H1 (cell line): ENCODE measurements at regions not wholly inside any gene's neighbourhood (a gene's known extent, or its start where the extent isn't known, plus 50 kb on each side); places are given as distances from the start of the nearest gene placed in this dataset.
"Not testable (repeated sequence)": the region's sequence is repeated elsewhere in the genome, so short reads cannot be mapped to it uniquely, and the experiment has no call there.

Experiments used
- CTCF ChIA-PET: fragments of 300-600 bp; sonication (Branson Sonifier 250); formaldehyde crosslinking; loops from one replicate; lab custom pipeline; 2021; ENCODE audit not compliant: partially characterized antibody; lab: Charles Lee
- POLR2A ChIA-PET: fragments of 300-600 bp; sonication (Branson Sonifier 250); formaldehyde crosslinking; loops from one replicate; lab custom pipeline; 2021; ENCODE audit warnings: inconsistent platforms; ENCODE audit not compliant: partially characterized antibody; lab: Charles Lee
- DNase-seq, 2 experiments: peaks; one replicate each; pipeline versions ENCODE4 v3.0.0 to v3.0.0-alpha.2; 2010 to 2022; ENCODE audit warnings: low spot score in 2 of 2, low read depth in 1 of 2, mixed read lengths in 1 of 2
- FAIRE-seq: peaks from 2 replicates; lab custom pipeline; 2011; peaks lifted over from hg19 to GRCh38; lab: Jason Lieb, UNC
- H2AFZ ChIP-seq: 2 replicates; pipeline ENCODE4 v1.8.1; 2012; ENCODE audit warnings: low read length, inconsistent platforms
- H2AK5ac ChIP-seq: 2 replicates; pipeline ENCODE4 v1.6.1; 2013; ENCODE audit warnings: low read depth, low read length
- H2BK120ac ChIP-seq: replicated peaks from 2 replicates; pipeline ENCODE3; 2013; ENCODE audit warnings: low read depth, low read length, inconsistent platforms
- H2BK12ac ChIP-seq: 2 replicates; pipeline ENCODE4 v1.6.1; 2013; ENCODE audit warnings: low read depth, low read length
- H2BK15ac ChIP-seq: 2 replicates; pipeline ENCODE4 v1.6.1; 2013; ENCODE audit warnings: low read length
- H2BK20ac ChIP-seq: 2 replicates; pipeline ENCODE4 v1.6.1; 2013; ENCODE audit warnings: low read length
- H2BK5ac ChIP-seq: 2 replicates; pipeline ENCODE4 v1.6.1; 2013; ENCODE audit warnings: low read depth, low read length
- H3K14ac ChIP-seq: 2 replicates; pipeline ENCODE4 v1.6.1; 2013; ENCODE audit warnings: inconsistent platforms; ENCODE audit not compliant: insufficient read length
- H3K18ac ChIP-seq: 2 replicates; pipeline ENCODE4 v1.6.1; 2013; ENCODE audit warnings: low read length; ENCODE audit errors: extremely low read depth
- H3K23ac ChIP-seq: 2 replicates; pipeline ENCODE4 v1.6.1; 2013; ENCODE audit warnings: inconsistent platforms; ENCODE audit not compliant: insufficient read length
- H3K23me2 ChIP-seq: 2 replicates; pipeline ENCODE4 v1.6.1; 2013; ENCODE audit warnings: low read depth, low read length
- H3K27ac ChIP-seq: 2 replicates; pipeline ENCODE4 v1.6.1; 2011; ENCODE audit warnings: low read depth, low read length, inconsistent platforms
- H3K27me3 ChIP-seq, 4 experiments: replicated peaks in 1 of 4; 1 replicate in 1 of 4; 2 replicates in 3 of 4; pipeline versions ENCODE4 v1.6.1 to v1.8.1; 2011 to 2013; ENCODE audit warnings: low read length in 3 of 4, mild to moderate bottlenecking in 3 of 4, inconsistent platforms in 2 of 4, mixed read lengths in 2 of 4, moderate library complexity in 1 of 4; ENCODE audit not compliant: control insufficient read depth in 3 of 4, insufficient read depth in 3 of 4; ENCODE audit errors: extremely low read depth in 1 of 4
- H3K36me3 ChIP-seq, 4 experiments: 2 replicates each; pipeline versions ENCODE4 v1.6.1 to v1.8.1; 2011 to 2013; ENCODE audit warnings: mild to moderate bottlenecking in 4 of 4, low read length in 3 of 4, moderate library complexity in 2 of 4, control low read depth in 1 of 4, inconsistent platforms in 1 of 4; ENCODE audit not compliant: insufficient read depth in 4 of 4, control insufficient read depth in 2 of 4
- H3K4ac ChIP-seq: replicated peaks from 2 replicates; pipeline ENCODE3; 2013; ENCODE audit warnings: low read length, low read depth, mixed read lengths, inconsistent platforms; ENCODE audit not compliant: insufficient read length
- H3K4me1 ChIP-seq, 4 experiments: replicated peaks in 1 of 4; 1 replicate in 1 of 4; 2 replicates in 3 of 4; pipeline versions ENCODE4 v1.6.1 to v1.8.1; 2011 to 2013; ENCODE audit warnings: low read length in 3 of 4, inconsistent platforms in 2 of 4, mixed read lengths in 1 of 4; ENCODE audit not compliant: insufficient read depth in 4 of 4, control insufficient read depth in 3 of 4
- H3K4me2 ChIP-seq, 2 experiments: 2 replicates each; pipeline versions ENCODE4 v1.6.1 to v1.8.1; 2011 to 2013; ENCODE audit warnings: low read depth in 2 of 2, low read length in 2 of 2, control low read depth in 1 of 2, inconsistent platforms in 1 of 2, mild to moderate bottlenecking in 1 of 2; ENCODE audit not compliant: insufficient read depth in 1 of 2
- H3K4me3 ChIP-seq, 4 experiments: fragments of 200-600, 300-600 bp in 1 of 4; sonication (generic), shearing (Covaris generic), sonication (Bioruptor Twin) in 1 of 4; 2 replicates each; pipeline versions ENCODE4 v1.5.1 to v1.8.1; 2011 to 2016; ENCODE audit warnings: low read length in 4 of 4, low read depth in 3 of 4, control low read depth in 2 of 4, inconsistent platforms in 2 of 4, mild to moderate bottlenecking in 2 of 4, mixed read lengths in 1 of 4, moderate library complexity in 1 of 4; ENCODE audit not compliant: insufficient read depth in 2 of 4; ENCODE audit errors: extremely low read depth in 1 of 4
- H3K56ac ChIP-seq: replicated peaks from 2 replicates; pipeline ENCODE3; 2013; ENCODE audit warnings: low read depth, mild to moderate bottlenecking, mixed read lengths, low read length, inconsistent platforms; ENCODE audit not compliant: insufficient read length
- H3K79me1 ChIP-seq: 2 replicates; pipeline ENCODE4 v1.6.1; 2013; ENCODE audit warnings: low read depth, low read length, control low read depth
- H3K79me2 ChIP-seq, 2 experiments: 2 replicates each; pipeline versions ENCODE4 v1.6.1 to v1.8.1; 2012 to 2013; ENCODE audit warnings: low read length in 2 of 2, mild to moderate bottlenecking in 2 of 2, inconsistent platforms in 1 of 2; ENCODE audit not compliant: insufficient read depth in 2 of 2, control insufficient read depth in 1 of 2
- H3K9ac ChIP-seq, 4 experiments: replicated peaks in 1 of 4; 1 replicate in 1 of 4; 2 replicates in 3 of 4; pipeline versions ENCODE4 v1.6.1 to v1.8.1; 2011 to 2013; ENCODE audit warnings: low read depth in 3 of 4, low read length in 3 of 4, control low read depth in 2 of 4, mild to moderate bottlenecking in 2 of 4, moderate library complexity in 2 of 4, inconsistent platforms in 1 of 4; ENCODE audit errors: extremely low read depth in 1 of 4
- H3K9me3 ChIP-seq, 2 experiments: 2 replicates each; pipeline versions ENCODE4 v1.6.1 to v1.8.1; 2012 to 2013; ENCODE audit warnings: mild to moderate bottlenecking in 2 of 2, moderate library complexity in 2 of 2, control low read depth in 1 of 2, inconsistent platforms in 1 of 2, low read depth in 1 of 2, low read length in 1 of 2, mixed read lengths in 1 of 2; ENCODE audit not compliant: insufficient read depth in 2 of 2
- H4K20me1 ChIP-seq, 2 experiments: replicated peaks in 1 of 2; 2 replicates each; pipeline versions ENCODE3 to v1.8.1; 2011 to 2013; ENCODE audit warnings: inconsistent platforms in 2 of 2, low read length in 2 of 2, mild to moderate bottlenecking in 1 of 2; ENCODE audit not compliant: insufficient read depth in 2 of 2, control insufficient read depth in 1 of 2
- H4K5ac ChIP-seq: 2 replicates; pipeline ENCODE4 v1.6.1; 2013; ENCODE audit warnings: low read length, low read depth, mixed read lengths, inconsistent platforms; ENCODE audit not compliant: insufficient read length
- H4K8ac ChIP-seq: 2 replicates; pipeline ENCODE4 v1.8.0; 2013; ENCODE audit warnings: mild to moderate bottlenecking, moderate library complexity, low read length, inconsistent platforms; ENCODE audit not compliant: insufficient read depth; ENCODE audit errors: extremely low read depth
- H4K91ac ChIP-seq: replicated peaks from 2 replicates; pipeline ENCODE3; 2013; ENCODE audit warnings: low read length, mixed read lengths, inconsistent platforms; ENCODE audit not compliant: insufficient read length
- WGBS, 2 experiments: shearing (Covaris generic) in 1 of 2; methylation state at CpG; one replicate each; pipeline versions ENCODE4 v1.1.6 to v1.1.7; 2013 to 2015; ENCODE audit warnings: low lambda C conversion rate in 2 of 2, mixed read lengths in 2 of 2, inconsistent platforms in 1 of 2, low coverage in 1 of 2, missing lambda C conversion rate in 1 of 2; ENCODE audit not compliant: insufficient replicate concordance in 2 of 2, insufficient coverage in 1 of 2, insufficient read length in 1 of 2; ENCODE audit errors: extremely low coverage in 1 of 2, missing lambda C conversion rate in 1 of 2; 5-methylcytosine and 5-hydroxymethylcytosine counted together

- DNase-seq, H3K18ac ChIP-seq, H3K4me1 ChIP-seq, H3K56ac ChIP-seq, H3K9me3 ChIP-seq, H2AK5ac ChIP-seq, H4K91ac ChIP-seq, H3K79me1 ChIP-seq, H4K5ac ChIP-seq, H2BK15ac ChIP-seq, H3K4ac ChIP-seq, H3K36me3 ChIP-seq, H3K27ac ChIP-seq, H4K8ac ChIP-seq, H3K79me2 ChIP-seq, H3K9ac ChIP-seq, H3K14ac ChIP-seq, H3K4me3 ChIP-seq, H2BK120ac ChIP-seq, CTCF ChIA-PET, H3K4me2 ChIP-seq, H2BK20ac ChIP-seq, H3K23me2 ChIP-seq, H2AFZ ChIP-seq, H3K27me3 ChIP-seq, H2BK12ac ChIP-seq, H3K23ac ChIP-seq, H4K20me1 ChIP-seq, POLR2A ChIA-PET, H2BK5ac ChIP-seq: not testable (repeated sequence)
- FAIRE-seq, result peak; percentile 97
- WGBS, 2 experiments, result 8% methylated on average over 2 of the region's 21 CpGs; no CpG with 5 or more reads in 1 of the 2 experiments
Measured at GRCh38 chr2:87217741-87218410, 196.2 kb upstream of the PLGLB1 start.

DNA sequence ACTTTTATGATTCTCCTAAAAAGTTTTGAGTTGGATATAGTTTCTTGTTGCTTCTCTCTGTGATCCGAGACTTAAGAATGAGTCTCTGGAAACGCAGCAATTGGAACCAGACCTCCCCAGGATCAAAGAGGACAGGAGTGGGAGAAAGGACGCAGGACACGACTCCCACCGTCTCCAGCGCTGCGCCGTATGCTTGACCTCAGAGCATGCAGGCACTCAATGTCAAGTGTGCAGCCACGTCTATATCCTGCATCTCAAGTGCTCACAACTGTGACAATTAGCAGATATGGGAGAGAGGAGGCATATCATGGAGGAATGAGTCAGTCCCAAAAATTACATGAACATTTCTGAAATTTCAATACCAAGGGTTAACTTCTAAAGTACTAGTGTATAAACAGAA is 199.0 kb upstream of the PLGLB1 start:
- H3K9me3 ChIP-seq, H4K8ac ChIP-seq, H3K27me3 ChIP-seq, DNase-seq, H3K18ac ChIP-seq, H4K91ac ChIP-seq, H3K36me3 ChIP-seq, H4K20me1 ChIP-seq, H3K4me1 ChIP-seq, H2BK20ac ChIP-seq, H2BK5ac ChIP-seq, H3K4me2 ChIP-seq, H2BK15ac ChIP-seq, H3K4me3 ChIP-seq, H3K79me1 ChIP-seq, CTCF ChIA-PET, POLR2A ChIA-PET, H2BK120ac ChIP-seq, H4K5ac ChIP-seq, FAIRE-seq, H3K23me2 ChIP-seq, H2BK12ac ChIP-seq, H3K79me2 ChIP-seq, H3K14ac ChIP-seq, H3K4ac ChIP-seq, H3K23ac ChIP-seq, H2AK5ac ChIP-seq, H3K56ac ChIP-seq, H3K9ac ChIP-seq, H2AFZ ChIP-seq, H3K27ac ChIP-seq: not testable (repeated sequence)
- 96% methylated on average over 9 of the region's 9 CpGs; no CpG with 5 or more reads in 1 of the 2 experiments for WGBS, 2 experiments
